KMS-11 (cell line): ENCODE measurements at regions not wholly inside any gene's neighbourhood (a gene's known extent, or its start where the extent isn't known, plus 50 kb on each side); places are given as distances from the start of the nearest gene placed in this dataset.

Source experiments
- H2AFZ ChIP-seq: fragments of 200-600 bp; sonication (generic); 2 replicates; pipeline ENCODE4 v1.6.1; 2016; ENCODE audit warnings: antibody characterized with exemption, mixed run types, low read depth
- H3K27ac ChIP-seq: fragments of 200-600 bp; sonication (generic); 2 replicates; pipeline ENCODE4 v1.6.1; 2016; ENCODE audit warnings: mild to moderate bottlenecking, mixed run types
- H3K27me3 ChIP-seq: fragments of 200-600 bp; sonication (generic); 2 replicates; pipeline ENCODE4 v1.6.1; 2017; ENCODE audit warnings: mild to moderate bottlenecking, low read depth, mixed run types, moderate library complexity; ENCODE audit not compliant: insufficient read depth
- H3K36me3 ChIP-seq: fragments of 200-600 bp; sonication (generic); 2 replicates; pipeline ENCODE4 v1.6.1; 2017; ENCODE audit warnings: mild to moderate bottlenecking, mixed run types; ENCODE audit not compliant: insufficient read depth
- H3K4me1 ChIP-seq: fragments of 200-600 bp; sonication (generic); 2 replicates; pipeline ENCODE4 v1.6.1; 2016; ENCODE audit warnings: mild to moderate bottlenecking, low read depth, mixed run types; ENCODE audit not compliant: poor library complexity, severe bottlenecking
- H3K4me2 ChIP-seq: fragments of 200-600 bp; sonication (generic); 2 replicates; pipeline ENCODE4 v1.7.0; 2016; ENCODE audit warnings: mild to moderate bottlenecking, mixed run types
- H3K4me3 ChIP-seq: fragments of 200-600 bp; sonication (generic); IDR thresholded peaks from 2 replicates; pipeline ENCODE4 v1.6.1; 2017; ENCODE audit warnings: low read depth, low read length, mixed read lengths; ENCODE audit not compliant: insufficient read depth
- H3K79me2 ChIP-seq: fragments of 200-600 bp; sonication (generic); 2 replicates; pipeline ENCODE4 v1.6.1; 2016; ENCODE audit warnings: low read depth, mixed run types; ENCODE audit not compliant: insufficient read depth
- H3K9ac ChIP-seq: fragments of 200-600 bp; sonication (generic); 2 replicates; pipeline ENCODE4 v1.6.1; 2016; ENCODE audit warnings: mild to moderate bottlenecking, mixed run types
- H4K20me1 ChIP-seq: fragments of 200-600 bp; sonication (generic); 2 replicates; pipeline ENCODE4 v1.6.1; 2016; ENCODE audit warnings: mild to moderate bottlenecking, mixed run types; ENCODE audit not compliant: insufficient read depth
- TF ChIP-seq, protein P1 (sequence below): fragments of 200-600 bp; sonication (generic); conservative IDR thresholded peaks from 2 replicates; pipeline ENCODE4 v1.6.1; 2017; ENCODE audit warnings: low read depth, mild to moderate bottlenecking, antibody characterized with exemption, low read length, moderate library complexity, mixed read lengths

DNA sequence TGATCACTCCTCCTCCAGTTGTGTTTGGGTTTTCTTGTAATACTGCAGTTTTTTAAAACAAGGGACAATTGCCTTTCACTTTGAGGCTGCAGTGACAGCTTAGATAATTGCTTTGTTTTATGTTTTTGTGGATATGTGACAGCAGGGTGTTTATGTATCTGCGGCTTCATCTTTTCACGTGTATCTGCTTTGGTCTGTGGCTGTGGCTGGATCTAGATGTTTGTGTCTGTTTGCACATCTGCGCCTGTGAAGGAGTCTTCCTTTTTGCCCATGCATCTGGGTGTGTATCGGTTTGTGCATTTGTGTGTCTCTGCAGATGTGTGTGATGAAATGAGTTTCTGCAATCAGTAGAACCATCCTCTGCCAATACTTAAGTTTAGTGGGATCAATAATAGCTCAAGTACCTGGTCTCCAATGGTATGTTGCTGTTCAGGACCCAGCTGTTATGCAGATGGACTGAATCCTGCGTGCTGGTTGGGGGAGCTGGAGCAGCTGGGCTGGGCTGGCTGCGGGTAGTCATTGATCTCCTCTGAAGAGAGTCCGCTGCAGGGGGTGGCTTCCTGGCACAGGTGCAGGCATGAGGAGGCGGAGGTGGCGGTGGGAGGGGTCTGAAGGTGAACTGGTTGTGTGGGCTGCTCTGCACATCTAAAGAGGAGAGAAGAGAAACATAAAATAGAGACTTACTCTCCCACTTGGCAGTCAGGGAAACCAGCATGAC is 390.3 kb downstream of the SH2D1A start:
- Histone ChIP-seq H3K4me3 (no peak overlapping the region), H3K36me3 (no peaks in the 10 kb centered on the region), H3K27me3 (no peaks in the 10 kb centered on the region), H2AFZ (no peak overlapping the region), H3K79me2 (no peaks in the 10 kb centered on the region), H3K27ac (no peak overlapping the region), H3K4me1 (no peaks in the 10 kb centered on the region), H3K4me2 (no peak overlapping the region), H4K20me1 (no peaks in the 10 kb centered on the region), H3K9ac (no peak overlapping the region)
- TF ChIP-seq, protein P1, sequence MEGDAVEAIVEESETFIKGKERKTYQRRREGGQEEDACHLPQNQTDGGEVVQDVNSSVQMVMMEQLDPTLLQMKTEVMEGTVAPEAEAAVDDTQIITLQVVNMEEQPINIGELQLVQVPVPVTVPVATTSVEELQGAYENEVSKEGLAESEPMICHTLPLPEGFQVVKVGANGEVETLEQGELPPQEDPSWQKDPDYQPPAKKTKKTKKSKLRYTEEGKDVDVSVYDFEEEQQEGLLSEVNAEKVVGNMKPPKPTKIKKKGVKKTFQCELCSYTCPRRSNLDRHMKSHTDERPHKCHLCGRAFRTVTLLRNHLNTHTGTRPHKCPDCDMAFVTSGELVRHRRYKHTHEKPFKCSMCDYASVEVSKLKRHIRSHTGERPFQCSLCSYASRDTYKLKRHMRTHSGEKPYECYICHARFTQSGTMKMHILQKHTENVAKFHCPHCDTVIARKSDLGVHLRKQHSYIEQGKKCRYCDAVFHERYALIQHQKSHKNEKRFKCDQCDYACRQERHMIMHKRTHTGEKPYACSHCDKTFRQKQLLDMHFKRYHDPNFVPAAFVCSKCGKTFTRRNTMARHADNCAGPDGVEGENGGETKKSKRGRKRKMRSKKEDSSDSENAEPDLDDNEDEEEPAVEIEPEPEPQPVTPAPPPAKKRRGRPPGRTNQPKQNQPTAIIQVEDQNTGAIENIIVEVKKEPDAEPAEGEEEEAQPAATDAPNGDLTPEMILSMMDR: no peak

DNA sequence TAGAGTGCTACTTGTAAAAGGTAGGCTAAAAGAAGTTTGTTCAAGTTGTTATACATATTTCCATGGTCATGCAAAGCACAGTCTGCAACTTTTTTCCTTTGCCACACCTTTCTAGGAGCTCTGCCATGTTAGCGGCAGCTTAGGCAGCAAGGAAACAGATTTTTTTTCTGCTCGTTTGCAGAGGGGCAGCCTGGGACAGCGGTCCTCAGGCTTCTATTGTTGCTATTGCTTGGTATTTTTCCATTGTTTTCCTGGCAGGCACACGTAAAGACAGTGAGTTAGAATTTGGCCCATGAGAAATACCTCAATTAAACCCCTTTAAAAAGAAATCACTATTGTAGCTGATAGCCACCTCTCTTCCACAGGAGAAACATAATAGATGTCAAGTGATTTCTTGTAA is 391.4 kb downstream of the SH2D1A start:
- Histone ChIP-seq H3K79me2 (no peaks in the 10 kb centered on the region), H3K9ac (no peak overlapping the region), H4K20me1 (no peaks in the 10 kb centered on the region), H3K4me1 (no peaks in the 10 kb centered on the region), H3K27me3 (no peaks in the 10 kb centered on the region), H3K4me2 (no peak overlapping the region), H3K4me3 (no peak overlapping the region), H3K36me3 (no peaks in the 10 kb centered on the region), H2AFZ (no peak overlapping the region), H3K27ac (no peak overlapping the region)
- TF ChIP-seq, protein P1: no peak

DNA sequence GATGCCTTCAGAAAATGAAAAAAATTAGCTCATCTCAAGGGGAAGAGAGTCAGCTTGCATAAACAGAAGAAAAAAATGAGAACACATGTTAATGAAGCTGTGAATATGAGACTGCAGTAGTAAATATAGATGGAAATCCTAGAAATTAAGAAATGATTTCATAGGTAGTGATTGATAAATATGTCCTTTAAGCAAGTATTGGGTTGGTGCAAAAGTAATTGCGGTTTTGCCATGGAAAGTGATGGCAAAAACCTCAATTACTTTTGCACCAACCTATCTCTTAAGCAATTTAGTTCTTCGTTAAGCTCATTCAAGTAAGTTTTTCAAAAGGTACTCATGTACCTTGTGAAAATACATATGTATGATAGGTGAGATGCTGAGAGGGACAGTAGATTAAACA is 400.9 kb downstream of the SH2D1A start:
- H4K20me1 ChIP-seq: no peaks in the 10 kb centered on the region

DNA sequence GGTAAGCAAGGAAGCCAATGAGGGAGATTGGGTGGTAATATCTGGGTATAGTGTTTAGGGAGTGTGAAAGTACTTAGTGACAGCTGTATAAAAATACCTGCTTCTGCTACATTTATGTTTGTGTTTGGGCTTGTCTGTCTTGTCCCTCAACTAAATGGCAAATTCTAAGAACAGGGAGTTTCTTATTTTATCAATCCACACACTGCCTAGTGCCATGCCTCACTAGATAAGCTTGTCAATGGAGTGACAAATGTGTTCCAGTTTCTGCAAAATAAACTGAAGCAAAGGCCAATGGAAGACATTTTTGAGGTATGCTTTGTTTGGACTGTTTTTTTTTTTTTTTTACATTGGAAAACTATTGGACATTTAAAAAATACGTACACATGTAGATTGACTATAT is 418.0 kb downstream of the SH2D1A start:
- H3K4me3 ChIP-seq: no peak overlapping the region
- TF ChIP-seq, protein P1: no peak
- no peak overlapping the region for H3K9ac ChIP-seq
- H2AFZ ChIP-seq: no peak overlapping the region
- H3K79me2 ChIP-seq: no peaks in the 10 kb centered on the region
- H3K4me1 ChIP-seq: no peaks in the 10 kb centered on the region
- H3K27ac ChIP-seq: no peak overlapping the region
- no peaks in the 10 kb centered on the region for H4K20me1 ChIP-seq
- H3K27me3 ChIP-seq: no peaks in the 10 kb centered on the region
- no peak overlapping the region for H3K4me2 ChIP-seq
- no peaks in the 10 kb centered on the region for H3K36me3 ChIP-seq

More for the DNA sequence above, 400.9 kb downstream of the SH2D1A start:
- Histone ChIP-seq H3K27me3 (no peaks in the 10 kb centered on the region), H3K36me3 (no peaks in the 10 kb centered on the region), H2AFZ (no peak overlapping the region), H3K4me2 (no peak overlapping the region), H3K4me1 (no peaks in the 10 kb centered on the region), H3K9ac (no peak overlapping the region), H3K4me3 (no peak overlapping the region), H3K79me2 (no peaks in the 10 kb centered on the region), H3K27ac (no peak overlapping the region)
- TF ChIP-seq, protein P1: no peak
